AG09319 (cell line): ENCODE measurements at regions not wholly inside any gene's neighbourhood (a gene's known extent, or its start where the extent isn't known, plus 50 kb on each side); places are given as distances from the start of the nearest gene placed in this dataset.

Source experiments
- DNase-seq: peaks from one replicate; pipeline ENCODE4 v3.0.0-alpha.2; 2010; ENCODE audit warnings: low read depth; ENCODE audit errors: extremely low read depth
- TF ChIP-seq, protein P1 (sequence below): IDR thresholded peaks from 2 replicates; pipeline ENCODE4 v1.5.1; 2011; ENCODE audit warnings: low read depth, mild to moderate bottlenecking, inconsistent platforms, low read length, moderate library complexity

DNA sequence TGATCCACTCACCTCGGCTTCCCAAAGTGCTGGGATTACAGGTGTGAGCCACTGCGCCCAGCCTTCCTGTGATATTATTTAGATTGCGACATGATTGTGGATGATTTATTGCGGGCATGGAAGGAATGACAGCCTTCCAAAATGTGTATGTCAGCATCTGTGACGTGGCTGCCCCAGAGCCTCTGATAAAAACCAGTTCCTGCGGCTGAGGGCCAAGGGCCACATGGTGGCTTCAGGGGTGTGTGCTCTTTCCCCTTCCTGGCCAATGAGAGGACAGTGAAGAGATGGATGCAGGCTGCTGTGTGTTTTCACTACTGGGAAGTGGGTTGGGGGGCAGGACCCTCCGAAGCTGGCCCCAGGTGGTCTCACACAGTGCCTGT is 57.4 kb upstream of the HGFAC start:
- TF ChIP-seq, protein P1, sequence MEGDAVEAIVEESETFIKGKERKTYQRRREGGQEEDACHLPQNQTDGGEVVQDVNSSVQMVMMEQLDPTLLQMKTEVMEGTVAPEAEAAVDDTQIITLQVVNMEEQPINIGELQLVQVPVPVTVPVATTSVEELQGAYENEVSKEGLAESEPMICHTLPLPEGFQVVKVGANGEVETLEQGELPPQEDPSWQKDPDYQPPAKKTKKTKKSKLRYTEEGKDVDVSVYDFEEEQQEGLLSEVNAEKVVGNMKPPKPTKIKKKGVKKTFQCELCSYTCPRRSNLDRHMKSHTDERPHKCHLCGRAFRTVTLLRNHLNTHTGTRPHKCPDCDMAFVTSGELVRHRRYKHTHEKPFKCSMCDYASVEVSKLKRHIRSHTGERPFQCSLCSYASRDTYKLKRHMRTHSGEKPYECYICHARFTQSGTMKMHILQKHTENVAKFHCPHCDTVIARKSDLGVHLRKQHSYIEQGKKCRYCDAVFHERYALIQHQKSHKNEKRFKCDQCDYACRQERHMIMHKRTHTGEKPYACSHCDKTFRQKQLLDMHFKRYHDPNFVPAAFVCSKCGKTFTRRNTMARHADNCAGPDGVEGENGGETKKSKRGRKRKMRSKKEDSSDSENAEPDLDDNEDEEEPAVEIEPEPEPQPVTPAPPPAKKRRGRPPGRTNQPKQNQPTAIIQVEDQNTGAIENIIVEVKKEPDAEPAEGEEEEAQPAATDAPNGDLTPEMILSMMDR, result no peak
- DNase-seq, result no peak

DNA sequence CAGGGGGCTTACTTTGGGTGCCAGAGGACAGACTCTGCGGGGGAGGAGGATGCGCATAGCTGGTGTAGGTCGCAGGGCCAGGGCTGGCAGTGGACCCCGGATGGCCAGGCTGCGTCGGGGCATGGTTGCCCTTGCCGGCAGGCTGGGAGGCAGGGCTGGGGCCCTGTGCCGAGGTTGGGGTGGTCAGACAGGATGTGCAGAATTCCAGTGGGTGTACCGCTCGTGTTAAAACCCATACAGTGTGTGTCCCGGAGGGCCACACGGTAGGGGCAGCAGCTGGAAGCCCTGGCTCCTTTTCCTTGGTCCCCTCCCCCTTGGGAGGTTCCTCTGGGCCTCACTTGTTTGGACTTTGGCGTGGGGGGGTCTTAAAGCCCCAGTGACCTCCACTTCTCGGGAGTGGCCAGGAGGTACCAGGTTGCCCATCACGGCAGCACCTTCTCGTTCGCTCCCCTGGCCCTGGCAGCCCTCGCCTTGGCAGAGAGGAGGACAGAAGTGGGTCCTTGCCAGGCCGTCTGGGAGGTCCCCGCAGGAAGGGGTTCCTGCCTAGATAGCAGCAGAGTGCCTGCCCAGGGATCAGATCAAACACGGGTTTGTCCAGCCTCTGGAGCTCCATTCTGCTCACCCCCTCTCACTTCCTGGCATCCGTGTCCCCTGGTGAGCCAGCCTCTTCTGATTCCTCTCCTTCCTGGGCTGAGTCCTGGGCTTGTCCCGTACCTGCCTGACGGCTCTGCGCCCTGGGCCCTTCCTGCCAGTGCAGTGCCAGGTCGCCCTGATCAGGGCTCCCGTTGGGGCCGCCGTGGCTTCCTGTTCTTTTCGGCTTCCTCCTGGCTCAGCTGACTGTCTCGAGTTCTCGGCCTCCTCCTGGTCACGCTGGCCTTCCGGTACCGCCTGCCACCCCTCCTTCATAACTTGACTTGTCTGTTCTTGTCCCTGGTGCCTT is 56.7 kb upstream of the HGFAC start:
- TF ChIP-seq, protein P1, result no peak
- no peak for DNase-seq

DNA sequence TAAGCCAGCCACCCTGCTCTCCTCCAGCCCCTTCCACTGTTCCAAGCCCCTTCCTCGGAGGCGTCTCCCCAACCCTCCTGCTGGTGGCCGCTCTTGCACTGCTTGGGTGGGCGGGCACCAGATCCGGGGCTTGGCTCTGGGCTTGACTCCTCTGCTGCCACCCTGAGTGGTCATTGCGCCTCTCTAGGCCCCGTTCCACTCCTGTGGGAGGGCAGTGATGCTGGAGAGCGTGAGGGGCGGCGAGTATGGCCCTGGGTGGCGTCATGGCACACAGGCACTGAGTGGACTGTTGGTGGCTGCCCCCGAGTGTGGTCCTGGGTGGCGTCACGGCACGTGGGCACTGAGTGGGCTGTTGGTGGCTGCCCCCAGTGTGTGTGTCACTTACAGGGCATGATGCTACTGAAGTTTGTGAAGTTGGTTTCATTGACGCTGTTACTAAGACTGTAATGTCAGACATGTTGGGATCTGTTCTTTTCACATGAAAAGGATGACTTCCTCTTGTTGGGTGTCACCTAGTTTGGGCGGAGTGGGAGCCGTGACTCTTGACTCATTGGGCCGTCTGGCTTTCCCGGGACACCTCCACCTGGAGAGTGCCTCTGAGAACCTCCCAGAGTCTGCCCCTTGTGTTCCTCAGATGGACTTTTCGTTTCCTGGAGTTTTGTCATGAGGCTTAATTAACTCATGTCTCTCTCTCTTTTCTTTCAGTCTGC is 55.9 kb upstream of the HGFAC start:
- TF ChIP-seq, protein P1, result no peak
- no peak for DNase-seq

DNA sequence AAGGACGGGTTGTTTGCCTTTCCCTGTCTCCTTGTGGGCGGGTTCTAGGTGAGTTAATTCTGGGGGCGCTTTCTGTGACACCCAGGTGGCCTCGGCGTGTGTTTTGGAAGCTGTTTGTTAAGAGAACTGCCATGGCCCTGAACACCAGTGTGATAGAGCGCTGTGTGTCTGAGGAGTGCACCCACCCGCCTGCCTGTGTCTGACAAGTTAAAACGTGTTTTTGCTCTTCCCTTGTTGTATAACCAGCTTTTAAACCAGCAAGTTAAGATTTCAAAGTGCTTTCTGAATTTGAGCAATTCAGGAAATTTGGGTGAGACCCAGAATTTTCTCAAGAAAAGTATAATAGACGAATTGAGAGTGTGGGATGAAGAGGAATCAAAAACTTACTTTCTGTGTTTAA is 55.2 kb upstream of the HGFAC start:
- TF ChIP-seq, protein P1, result no peak
- no peak for DNase-seq

DNA sequence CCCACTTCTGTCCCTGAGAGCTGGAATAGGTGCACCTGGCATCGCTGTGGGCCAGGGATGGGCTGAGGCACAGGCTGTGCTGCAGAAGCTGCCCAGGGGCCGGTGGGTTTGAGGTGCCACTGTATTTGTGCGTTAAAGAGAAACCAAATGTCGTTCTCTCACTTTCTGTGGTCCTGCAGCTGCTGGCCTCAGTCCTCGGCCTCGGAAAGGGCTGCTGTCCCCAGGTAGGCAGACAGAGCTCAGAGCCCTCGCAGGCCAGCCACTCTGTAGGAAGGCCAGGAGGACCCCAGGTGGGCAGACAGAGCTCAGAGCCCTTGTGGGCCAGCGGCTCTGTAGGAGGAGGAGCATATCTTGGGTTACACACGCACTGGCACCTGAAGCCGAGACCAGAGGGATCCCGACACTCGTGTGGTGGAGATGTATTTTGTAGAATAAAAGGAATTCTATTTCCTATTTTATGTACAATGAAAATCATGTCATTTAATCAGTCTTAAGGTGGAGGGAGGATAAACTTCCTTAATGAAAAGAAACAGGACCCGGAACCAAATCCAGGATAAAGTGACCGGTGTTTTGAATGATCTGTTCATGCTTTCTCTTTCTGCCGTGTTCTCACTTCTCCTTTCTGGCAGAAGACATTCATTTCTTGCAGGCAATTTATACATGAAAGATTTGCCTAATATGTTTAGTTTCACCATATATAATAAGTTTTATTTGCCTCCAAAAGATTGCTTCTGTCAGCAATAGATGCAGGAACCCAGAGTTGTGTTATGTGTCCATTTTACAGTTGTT is 54.4 kb upstream of the HGFAC start:
- TF ChIP-seq, protein P1, result no peak
- DNase-seq, result no peak

DNA sequence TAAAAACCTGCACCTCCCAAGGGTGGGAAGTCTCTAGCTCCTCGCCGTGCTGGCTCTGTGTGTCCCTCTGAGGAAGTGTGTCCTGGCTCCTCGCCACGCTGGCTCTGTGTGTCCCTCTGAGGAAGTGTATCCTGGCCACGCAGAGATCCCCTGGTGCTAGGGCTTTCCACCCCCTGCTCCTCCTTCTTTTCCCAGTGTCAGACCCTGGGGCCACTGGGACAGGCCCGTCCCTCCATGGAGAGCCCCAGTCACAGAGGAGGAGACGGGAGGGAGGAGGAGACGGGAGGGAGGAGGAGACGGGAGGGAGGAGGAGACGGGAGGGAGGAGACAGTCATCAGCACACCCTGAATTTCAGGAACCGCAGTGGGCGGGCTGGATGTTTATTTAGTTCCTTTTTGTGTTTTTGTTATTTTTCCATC is 53.8 kb upstream of the HGFAC start:
- DNase-seq, result no peak
- TF ChIP-seq, protein P1, result no peak
